GM23248 (cell line): ENCODE measurements at regions not wholly inside any gene's neighbourhood (a gene's known extent, or its start where the extent isn't known, plus 50 kb on each side); places are given as distances from the start of the nearest gene placed in this dataset.

Experiments used
- EZH2 ChIP-seq: fragments of 200-600 bp; sonication (generic); IDR thresholded peaks from 2 replicates; pipeline ENCODE4 v1.6.1; 2018; ENCODE audit warnings: antibody characterized with exemption, mild to moderate bottlenecking; ENCODE audit not compliant: insufficient read depth, poor library complexity, severe bottlenecking
- EZH2phosphoT487 ChIP-seq: fragments of 200-600 bp; sonication (generic); IDR thresholded peaks from 2 replicates; pipeline ENCODE4 v1.6.1; 2018; ENCODE audit warnings: antibody characterized with exemption, moderate library complexity, mild to moderate bottlenecking, low read depth; ENCODE audit not compliant: insufficient read depth

DNA sequence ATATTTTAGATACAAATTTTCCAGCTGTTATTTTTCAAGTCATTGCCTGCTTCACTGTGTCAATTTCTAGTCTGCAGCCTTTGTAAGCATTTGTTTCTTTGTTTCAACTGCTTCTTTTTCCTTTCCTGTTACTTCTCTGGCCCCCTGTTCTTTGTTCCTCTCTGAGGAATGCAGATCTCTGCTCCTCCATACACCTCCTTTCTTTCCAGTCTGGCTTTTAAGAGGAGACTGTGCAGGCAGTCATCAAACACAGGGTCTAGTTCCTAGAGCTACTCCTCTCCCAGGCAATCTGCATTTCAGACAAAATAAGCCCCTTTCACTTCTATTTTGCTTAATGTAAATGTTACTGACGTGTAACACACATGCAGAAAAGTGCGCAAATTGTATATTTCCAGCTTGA lies 502.9 kb downstream of the PDCD6IP start:
- no peak for TF ChIP-seq EZH2
- no peak for TF ChIP-seq EZH2phosphoT487
